Activated naive CD8-positive, alpha-beta T cell treated with anti-CD3 and anti-CD28 coated beads, Interleukin-2, amount 10 ng/mL, durations not matched to agents 7 days and 5 days (primary cell): ENCODE measurements at regions not wholly inside any gene's neighbourhood (a gene's known extent, or its start where the extent isn't known, plus 50 kb on each side); places are given as distances from the start of the nearest gene placed in this dataset.

Experiments used
- ATAC-seq: fragments of 150-1000 bp; cut with Tn5 transposase; one replicate; pipeline ENCODE4 v1.10.0; 2021; ENCODE audit warnings: low read depth, moderate library complexity
- POLR2A ChIA-PET: fragments of 350-600 bp; sonication (Branson Sonifier 250); formaldehyde crosslinking; loops from one replicate; lab custom pipeline; 2021; ENCODE audit warnings: antibody characterized with exemption; lab: Charles Lee
- DNase-seq: peaks from one replicate; pipeline ENCODE4 v3.0.0; 2021
- H3K27ac Mint-ChIP-seq: one replicate; pipeline ENCODE4 v1.8.0; 2022; ENCODE audit warnings: mild to moderate bottlenecking, mixed read lengths
- H3K27me3 Mint-ChIP-seq: one replicate; pipeline ENCODE4 v1.8.0; 2022; ENCODE audit warnings: mild to moderate bottlenecking, moderate library complexity, mixed read lengths
- H3K36me3 Mint-ChIP-seq: one replicate; pipeline ENCODE4 v1.8.0; 2021; ENCODE audit warnings: mild to moderate bottlenecking, mixed read lengths
- H3K4me1 Mint-ChIP-seq: one replicate; pipeline ENCODE4 v1.8.0; 2021; ENCODE audit warnings: mixed read lengths
- H3K4me3 Mint-ChIP-seq: one replicate; pipeline ENCODE4 v1.8.0; 2022; ENCODE audit warnings: mild to moderate bottlenecking, moderate library complexity, mixed read lengths
- H3K9me3 Mint-ChIP-seq: one replicate; pipeline ENCODE4 v1.8.0; 2021; ENCODE audit warnings: mixed read lengths

DNA sequence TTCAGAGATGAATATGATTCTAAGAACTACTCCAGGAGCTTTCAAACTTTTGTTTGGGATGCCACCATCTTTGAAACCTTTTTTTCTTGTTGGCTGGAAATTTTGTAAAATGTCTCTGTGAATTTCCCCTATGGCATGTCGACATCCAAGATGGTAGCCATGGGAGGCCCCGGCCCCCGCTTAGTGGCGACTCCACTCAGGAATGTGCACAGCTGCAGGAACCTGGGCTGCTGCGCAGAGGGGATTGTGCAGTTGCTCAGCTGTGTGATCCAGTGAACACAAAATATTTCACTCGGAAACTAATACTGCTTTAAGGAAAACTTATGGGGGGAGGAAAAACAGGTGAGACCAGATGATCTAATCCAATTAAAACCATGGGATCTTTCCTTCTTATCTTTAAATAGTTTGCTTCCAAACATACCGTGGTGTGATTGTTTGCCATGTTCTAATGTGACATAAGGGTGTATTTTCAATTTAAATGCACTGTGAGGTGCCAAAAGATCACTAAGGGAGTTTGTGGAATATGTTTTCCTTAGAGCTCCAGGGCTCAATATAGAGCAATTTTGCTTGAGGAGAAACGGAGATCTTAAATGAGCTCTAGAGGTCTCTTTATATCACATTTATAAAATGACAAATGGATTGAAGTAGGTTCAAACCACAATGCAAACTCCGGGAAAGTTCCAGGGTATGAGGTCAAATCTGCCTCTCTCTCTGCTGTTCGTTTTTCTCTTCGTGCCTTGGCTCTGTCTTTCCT lies 497.7 kb downstream of the FGF9 start:
- Mint-ChIP-seq H3K4me3 (no peak overlapping the region), H3K9me3 (peaks cover 3% of the 10 kb centered on the region), H3K27ac (no peak overlapping the region), H3K27me3 (no peaks in the 10 kb centered on the region), H3K36me3 (no peaks in the 10 kb centered on the region), H3K4me1 (no peaks in the 10 kb centered on the region)
- POLR2A ChIA-PET: no interaction called here
- DNase-seq: no peak
- ATAC-seq: no peak

DNA sequence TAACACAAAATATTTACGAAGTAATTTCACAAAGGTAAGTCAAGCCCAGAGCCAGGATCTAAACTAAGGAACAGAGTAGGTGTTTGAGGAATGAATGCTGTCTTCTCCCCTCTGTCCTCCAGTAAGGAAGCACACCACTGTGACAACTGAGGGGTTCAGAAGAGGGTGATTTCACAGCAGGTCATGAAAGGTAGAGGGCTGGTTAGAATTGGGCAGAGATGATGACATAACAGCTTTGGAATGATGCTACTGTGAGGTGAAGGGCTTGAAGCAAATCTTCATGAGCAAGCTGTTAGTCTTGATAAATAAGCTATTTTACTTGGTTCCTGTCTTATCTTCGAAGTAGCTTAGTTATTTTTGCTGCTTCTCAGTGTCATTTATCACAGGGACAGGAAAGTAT lies 498.6 kb downstream of the FGF9 start:
- no peak overlapping the region for H3K27ac Mint-ChIP-seq
- POLR2A ChIA-PET: no interaction called here
- no peak for DNase-seq
- ATAC-seq: no peak
- no peaks in the 10 kb centered on the region for H3K4me1 Mint-ChIP-seq
- H3K27me3 Mint-ChIP-seq: no peaks in the 10 kb centered on the region
- no peaks in the 10 kb centered on the region for H3K36me3 Mint-ChIP-seq
- peaks cover 3% of the 10 kb centered on the region for H3K9me3 Mint-ChIP-seq
- no peak overlapping the region for H3K4me3 Mint-ChIP-seq

DNA sequence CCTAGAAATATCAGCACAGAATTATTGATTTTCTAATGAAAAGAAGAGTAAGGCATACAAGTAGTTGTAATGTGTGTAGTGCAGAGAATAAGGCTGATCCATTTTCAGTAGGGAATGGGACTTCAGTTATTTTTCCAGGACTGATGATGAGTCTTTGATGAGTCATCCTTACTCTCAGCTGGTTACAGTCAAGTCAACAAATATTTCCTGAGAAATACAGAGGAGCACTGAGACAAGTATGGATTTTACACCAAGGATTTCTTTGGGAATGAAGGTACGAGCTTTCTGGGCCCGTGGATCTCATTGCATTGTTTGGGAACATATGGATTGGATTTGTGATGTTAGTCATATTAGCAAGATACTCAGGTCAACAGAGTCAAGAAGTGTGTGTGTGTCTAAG lies 502.7 kb downstream of the FGF9 start:
- H3K36me3 Mint-ChIP-seq: no peaks in the 10 kb centered on the region

DNA sequence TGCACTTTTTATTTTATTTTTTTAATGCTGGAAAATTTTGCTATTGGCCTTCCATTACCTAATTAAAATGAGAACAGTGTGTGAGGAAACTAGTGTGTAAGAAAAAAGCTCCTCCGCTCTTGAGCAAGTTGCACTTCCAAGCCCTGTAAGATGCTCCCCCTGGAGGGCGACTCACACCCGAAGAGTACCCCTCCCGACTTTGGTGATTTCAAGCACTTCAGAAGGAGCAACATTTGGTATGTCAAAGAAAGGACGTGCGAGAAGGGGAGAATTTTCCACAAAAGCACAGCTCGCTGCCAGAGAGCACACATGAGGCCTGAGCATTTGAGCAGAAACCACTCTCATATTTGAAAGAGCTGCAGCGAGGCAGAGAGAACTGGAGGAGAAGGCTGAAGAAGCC lies 504.4 kb downstream of the FGF9 start:
- Mint-ChIP-seq H3K4me1 (no peaks in the 10 kb centered on the region), H3K9me3 (peaks cover 8% of the 10 kb centered on the region), H3K36me3 (peaks cover 2% of the 10 kb centered on the region), H3K4me3 (no peak overlapping the region), H3K27ac (no peak overlapping the region), H3K27me3 (no peaks in the 10 kb centered on the region)
- no peak for ATAC-seq
- POLR2A ChIA-PET: no interaction called here
- DNase-seq: no peak

More for the DNA sequence above, 502.7 kb downstream of the FGF9 start:
- Mint-ChIP-seq H3K9me3 (peaks cover 8% of the 10 kb centered on the region), H3K4me1 (no peaks in the 10 kb centered on the region), H3K27ac (no peak overlapping the region), H3K4me3 (no peak overlapping the region), H3K27me3 (no peaks in the 10 kb centered on the region)
- DNase-seq (no peak), ATAC-seq (no peak)
- POLR2A ChIA-PET: no interaction called here

DNA sequence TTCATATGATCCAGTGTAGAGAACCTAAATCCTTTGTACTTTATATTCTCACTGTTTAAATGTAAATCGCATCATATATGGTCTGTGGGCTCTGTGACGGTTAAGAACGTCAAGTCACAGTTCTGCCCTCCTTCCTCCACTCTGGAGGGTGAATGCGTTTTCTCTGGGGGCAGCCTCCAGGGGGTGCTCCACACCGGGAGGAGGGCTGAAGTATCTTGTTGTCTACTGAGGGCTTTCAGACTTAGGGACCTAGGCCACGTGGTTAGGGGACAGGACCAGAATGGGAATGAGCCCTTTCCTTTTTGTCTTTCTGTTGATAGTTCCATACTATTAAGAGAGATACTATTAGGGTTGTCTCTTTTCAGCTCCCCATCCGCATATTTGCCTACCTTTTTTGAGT lies 504.9 kb downstream of the FGF9 start:
- no peak for ATAC-seq
- Mint-ChIP-seq H3K36me3 (peaks cover 2% of the 10 kb centered on the region), H3K4me3 (no peak overlapping the region), H3K27me3 (no peaks in the 10 kb centered on the region), H3K4me1 (no peaks in the 10 kb centered on the region), H3K27ac (no peak overlapping the region), H3K9me3 (peaks cover 8% of the 10 kb centered on the region)
- no peak for DNase-seq
- POLR2A ChIA-PET: no interaction called here

DNA sequence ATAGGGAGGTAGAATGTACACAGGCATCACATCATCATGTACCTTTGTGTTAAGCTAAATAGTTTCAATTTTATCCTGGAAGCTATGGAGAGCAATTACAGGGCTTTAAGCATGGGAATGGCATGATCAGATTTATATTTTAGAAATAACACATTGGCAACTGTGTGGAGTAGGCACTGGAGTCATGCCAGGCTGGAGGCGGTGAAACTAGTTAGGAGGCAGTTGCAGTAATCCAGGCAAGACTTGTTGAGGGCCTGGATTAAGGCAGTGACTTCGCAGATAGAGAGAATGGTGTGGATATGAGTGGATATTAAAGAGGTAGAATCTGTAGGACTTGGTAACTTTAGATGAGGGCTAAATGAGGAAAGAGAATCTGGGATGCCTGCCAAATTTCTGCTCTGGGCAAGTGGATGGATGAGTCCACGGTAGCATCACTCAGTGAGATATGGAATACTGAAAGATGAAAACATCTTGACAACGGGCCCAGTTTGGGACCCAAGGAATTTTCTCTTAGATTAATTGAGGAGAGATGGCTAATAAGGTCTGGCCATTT lies 506.2 kb downstream of the FGF9 start:
- POLR2A ChIA-PET: no interaction called here
- H3K27me3 Mint-ChIP-seq: no peaks in the 10 kb centered on the region
- no peak overlapping the region for H3K4me3 Mint-ChIP-seq
- H3K36me3 Mint-ChIP-seq: peaks cover 2% of the 10 kb centered on the region
- peaks cover 8% of the 10 kb centered on the region for H3K9me3 Mint-ChIP-seq
- H3K27ac Mint-ChIP-seq: no peak overlapping the region
- DNase-seq: no peak
- no peaks in the 10 kb centered on the region for H3K4me1 Mint-ChIP-seq
- ATAC-seq: no peak

DNA sequence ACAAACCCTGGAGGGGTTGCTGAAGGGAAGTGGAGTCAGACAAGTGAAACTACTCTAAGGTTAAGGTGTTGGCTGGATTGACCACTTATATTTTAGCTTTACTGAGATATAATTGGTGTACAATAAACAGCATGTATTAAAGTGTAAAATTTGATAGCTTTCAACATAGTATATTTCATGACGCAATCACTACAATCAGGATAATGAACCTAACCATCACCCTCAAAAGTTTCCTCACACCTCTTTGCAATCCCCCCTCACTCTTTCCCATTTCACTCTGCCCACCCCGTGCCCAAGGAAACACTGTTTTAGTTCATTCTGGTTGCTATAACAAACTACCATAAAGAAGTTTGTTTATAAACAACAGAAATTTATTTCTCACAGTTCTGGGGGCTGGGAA lies 508.0 kb downstream of the FGF9 start:
- DNase-seq: no peak
- H3K4me3 Mint-ChIP-seq: no peak overlapping the region
- no peak for ATAC-seq
- no peaks in the 10 kb centered on the region for H3K27me3 Mint-ChIP-seq
- POLR2A ChIA-PET: no interaction called here
- H3K4me1 Mint-ChIP-seq: no peaks in the 10 kb centered on the region
- H3K36me3 Mint-ChIP-seq: peaks cover 2% of the 10 kb centered on the region
- peaks cover 12% of the 10 kb centered on the region for H3K9me3 Mint-ChIP-seq
- no peak overlapping the region for H3K27ac Mint-ChIP-seq

DNA sequence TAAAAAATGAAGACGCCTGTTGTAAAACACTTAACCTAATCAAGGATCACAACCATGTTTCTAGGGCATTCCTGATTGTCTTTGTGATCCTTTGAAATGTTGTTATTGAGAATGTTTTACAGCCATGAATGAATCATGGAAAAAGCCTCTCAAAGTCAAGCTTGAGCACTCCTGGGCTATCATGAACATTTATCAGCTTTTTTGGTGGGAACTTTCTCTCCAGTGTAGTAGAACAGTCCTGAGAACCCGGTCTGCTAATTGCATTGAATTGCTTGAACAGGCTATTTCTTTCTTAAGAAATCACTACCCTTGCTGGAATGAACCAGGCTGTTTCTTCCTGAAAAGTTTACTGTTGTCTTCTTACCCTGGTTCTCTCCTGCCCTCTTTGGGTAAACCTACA lies 516.5 kb downstream of the FGF9 start:
- no peak overlapping the region for H3K27ac Mint-ChIP-seq
- H3K4me1 Mint-ChIP-seq: no peaks in the 10 kb centered on the region
- no peaks in the 10 kb centered on the region for H3K36me3 Mint-ChIP-seq

DNA sequence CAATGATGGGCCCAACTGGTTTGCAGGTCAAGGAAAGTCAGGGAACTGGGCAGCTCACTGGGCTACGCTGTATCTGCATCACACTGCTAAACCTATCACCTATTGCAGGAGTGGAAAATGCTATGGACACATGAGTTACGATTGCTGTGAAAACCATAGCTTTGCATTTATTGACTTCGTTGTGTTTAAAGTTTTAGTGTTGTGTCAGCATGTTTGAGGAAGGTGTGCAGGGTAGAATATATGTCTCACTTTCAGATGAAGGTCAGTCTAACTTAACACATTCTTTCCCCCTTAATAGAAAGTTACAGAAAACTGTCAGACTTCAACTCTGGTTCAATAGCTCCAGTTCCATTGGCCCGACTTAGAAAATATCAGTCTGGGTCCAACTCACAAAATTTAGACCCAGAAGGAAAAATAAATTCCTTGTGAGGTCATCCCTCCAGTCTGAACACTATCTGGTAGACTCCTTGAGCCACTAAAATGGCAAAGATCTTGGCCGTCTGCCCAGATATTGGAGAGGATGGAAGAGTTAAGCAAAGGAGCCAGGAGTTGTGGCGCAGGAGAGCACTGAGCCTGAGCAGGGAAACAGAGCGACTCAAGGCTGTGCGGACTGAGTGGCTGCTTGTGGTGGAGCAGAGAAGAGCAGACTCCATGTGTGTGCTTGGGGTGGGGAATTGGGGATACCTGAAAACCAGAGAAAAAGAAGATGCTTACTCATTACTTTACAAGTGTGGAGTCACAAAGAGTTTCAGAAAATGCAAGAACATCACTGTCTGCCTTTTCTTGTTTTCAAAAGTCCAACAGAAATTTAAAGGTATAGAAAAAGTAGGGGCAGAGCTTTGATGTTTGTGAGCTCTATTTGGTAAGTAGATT lies 518.5 kb downstream of the FGF9 start:
- H3K27ac Mint-ChIP-seq: no peak overlapping the region
- DNase-seq (no peak), ATAC-seq (no peak)
- no peaks in the 10 kb centered on the region for H3K36me3 Mint-ChIP-seq
- H3K27me3 Mint-ChIP-seq: no peaks in the 10 kb centered on the region
- peaks cover 1% of the 10 kb centered on the region for H3K9me3 Mint-ChIP-seq
- peaks cover 3% of the 10 kb centered on the region for H3K4me1 Mint-ChIP-seq
- POLR2A ChIA-PET: no interaction called here
- H3K4me3 Mint-ChIP-seq: no peak overlapping the region

More for the DNA sequence above, 516.5 kb downstream of the FGF9 start:
- POLR2A ChIA-PET: no interaction called here
- Mint-ChIP-seq H3K4me3 (no peak overlapping the region), H3K9me3 (peaks cover 6% of the 10 kb centered on the region), H3K27me3 (no peaks in the 10 kb centered on the region)
- no peak for ATAC-seq
- DNase-seq: no peak

DNA sequence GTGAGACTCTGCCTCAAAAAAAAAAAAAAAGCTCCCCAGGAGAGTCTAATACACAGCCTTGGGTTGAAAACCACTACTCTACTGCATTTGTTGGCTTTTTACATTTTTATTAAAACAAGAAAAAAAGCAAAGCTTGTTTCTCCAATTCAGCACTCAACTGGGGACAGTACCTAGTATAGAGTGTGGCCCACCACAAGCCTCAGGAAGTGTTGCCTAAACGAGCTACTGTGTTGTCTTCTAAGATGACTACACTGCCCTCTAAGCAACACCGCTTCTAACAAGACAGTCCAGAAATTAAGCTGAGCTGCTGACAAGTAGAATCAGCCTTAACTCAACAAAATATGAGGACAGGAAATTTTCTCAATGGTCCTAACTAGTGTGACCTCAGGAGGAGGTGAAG lies 522.2 kb downstream of the FGF9 start:
- DNase-seq (no peak), ATAC-seq (peak; percentile 65)
- Mint-ChIP-seq H3K27ac (peak overlapping the region; percentile 54), H3K4me3 (no peak overlapping the region), H3K27me3 (no peaks in the 10 kb centered on the region), H3K36me3 (no peaks in the 10 kb centered on the region), H3K4me1 (peaks cover 3% of the 10 kb centered on the region), H3K9me3 (no peaks in the 10 kb centered on the region)
- POLR2A ChIA-PET: no interaction called here

DNA sequence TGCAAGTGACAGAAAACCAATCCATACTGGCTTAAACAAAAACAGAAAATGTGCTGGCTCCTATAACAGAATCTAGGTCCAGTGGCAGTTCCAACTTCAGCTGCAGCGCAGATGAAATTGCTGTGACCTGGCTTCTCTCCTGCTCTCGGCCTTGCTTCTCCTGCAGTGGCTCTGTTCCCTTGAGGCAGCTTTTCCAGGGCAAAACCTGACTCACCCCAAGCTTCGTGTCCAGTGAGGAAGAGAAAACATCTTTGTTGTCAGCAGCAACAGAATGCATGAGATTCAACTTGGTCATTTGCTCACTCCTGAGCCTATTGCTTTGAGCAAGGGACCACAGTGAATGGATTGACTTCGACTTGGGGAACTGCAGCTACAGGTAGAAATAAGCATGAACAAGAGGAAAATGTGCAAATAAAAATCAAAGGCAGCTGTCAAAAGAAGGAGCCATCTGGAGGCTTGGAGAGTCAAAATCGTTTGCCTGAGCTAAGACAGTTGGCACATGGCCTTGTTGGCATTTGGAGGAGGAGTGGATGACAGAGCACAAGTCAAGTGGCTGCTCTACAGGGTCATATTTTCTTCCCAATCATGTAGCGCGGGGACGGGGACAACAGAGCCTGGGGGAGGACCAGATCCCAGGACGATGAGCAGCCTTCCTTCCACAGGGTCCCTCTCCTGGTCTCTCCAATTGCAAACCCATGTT lies 523.4 kb downstream of the FGF9 start:
- H3K4me3 Mint-ChIP-seq: no peak overlapping the region
- no peaks in the 10 kb centered on the region for H3K36me3 Mint-ChIP-seq

DNA sequence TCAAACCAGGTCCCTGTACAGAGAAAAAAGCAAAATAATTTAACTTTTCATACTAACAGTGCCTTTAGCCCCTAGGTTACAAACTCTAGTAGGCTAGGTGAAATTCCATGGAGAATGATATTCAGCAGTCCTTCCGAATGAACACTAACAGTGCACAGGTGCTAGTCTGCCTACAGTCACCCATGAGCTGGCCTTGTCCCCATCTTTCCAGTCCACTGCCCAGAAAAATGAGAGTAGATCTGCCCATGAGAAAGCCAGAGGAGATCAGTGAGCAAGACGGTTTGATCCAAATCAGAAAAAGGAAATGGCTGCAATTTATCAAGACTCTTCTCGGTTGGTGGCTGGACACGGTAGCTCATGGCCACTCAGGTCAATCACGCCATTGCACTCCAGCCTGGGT lies 524.9 kb downstream of the FGF9 start:
- DNase-seq (no peak), ATAC-seq (no peak)
- POLR2A ChIA-PET: no interaction called here
- H3K9me3 Mint-ChIP-seq: no peaks in the 10 kb centered on the region
- no peak overlapping the region for H3K4me3 Mint-ChIP-seq
- H3K27me3 Mint-ChIP-seq: no peaks in the 10 kb centered on the region
- peaks cover 3% of the 10 kb centered on the region for H3K4me1 Mint-ChIP-seq
- no peaks in the 10 kb centered on the region for H3K36me3 Mint-ChIP-seq
- no peak overlapping the region for H3K27ac Mint-ChIP-seq

More for the DNA sequence above, 523.4 kb downstream of the FGF9 start:
- POLR2A ChIA-PET: no interaction called here
- Mint-ChIP-seq H3K4me1 (peaks cover 3% of the 10 kb centered on the region), H3K9me3 (no peaks in the 10 kb centered on the region), H3K27me3 (no peaks in the 10 kb centered on the region), H3K27ac (no peak overlapping the region)
- DNase-seq: no peak
- ATAC-seq: no peak

DNA sequence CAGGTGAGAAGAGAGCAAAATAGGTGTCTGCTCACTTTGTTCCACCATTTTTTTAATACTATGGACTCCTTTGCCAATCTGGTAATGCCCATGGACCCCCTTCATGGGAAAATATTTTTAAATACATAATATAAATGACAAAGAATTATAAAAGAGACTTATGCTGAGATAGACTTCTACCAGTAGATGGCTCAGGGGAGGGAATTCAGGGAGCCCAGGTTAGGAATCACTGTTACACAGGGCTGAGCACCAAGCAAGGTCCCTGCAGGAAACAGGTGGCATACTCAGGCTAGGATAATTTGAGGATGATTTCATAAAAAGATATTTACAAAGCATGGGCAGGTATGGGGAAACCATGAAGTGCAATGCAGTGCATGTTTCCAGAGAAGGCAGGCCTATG lies 525.9 kb downstream of the FGF9 start:
- POLR2A ChIA-PET: no interaction called here
- ATAC-seq (no peak), DNase-seq (no peak)
- Mint-ChIP-seq H3K4me1 (peaks cover 3% of the 10 kb centered on the region), H3K27me3 (no peaks in the 10 kb centered on the region), H3K9me3 (no peaks in the 10 kb centered on the region), H3K27ac (no peak overlapping the region), H3K36me3 (no peaks in the 10 kb centered on the region), H3K4me3 (no peak overlapping the region)
